H54 (cell line): ENCODE measurements at regions not wholly inside any gene's neighbourhood (a gene's known extent, or its start where the extent isn't known, plus 50 kb on each side); places are given as distances from the start of the nearest gene placed in this dataset.
"Not testable (repeated sequence)": the region's sequence is repeated elsewhere in the genome, so short reads cannot be mapped to it uniquely, and the experiment has no call there.

Experiments used
- DNase-seq: peaks from one replicate; pipeline ENCODE4 v3.0.0; 2011; ENCODE audit warnings: low spot score, mixed read lengths; ENCODE audit not compliant: insufficient read length
- FAIRE-seq: peaks from 3 replicates; lab custom pipeline; 2011; peaks lifted over from hg19 to GRCh38; lab: Jason Lieb, UNC
- POLR2A ChIP-seq: IDR thresholded peaks from 2 replicates; pipeline ENCODE4 v1.6.1; 2011; ENCODE audit warnings: low read depth, mild to moderate bottlenecking, low read length

- no peak for DNase-seq
- no peak for TF ChIP-seq POLR2A
- FAIRE-seq: no peak
These were observed 117.6 kb downstream of the SEM1 start for GRCh38 chr7:96591900-96592676.

GRCh38 chr7:96591159-96591899, 118.3 kb downstream of the SEM1 start:
- TF ChIP-seq POLR2A: no peak
- DNase-seq: no peak
- no peak for FAIRE-seq

- TF ChIP-seq POLR2A: no peak
- DNase-seq (no peak), FAIRE-seq (no peak)
These were observed 120.6 kb downstream of the SEM1 start for GRCh38 chr7:96589038-96589437.

GRCh38 chr7:96579119-96579518, 130.5 kb downstream of the SEM1 start:
- no peak for FAIRE-seq
- no peak for DNase-seq
- TF ChIP-seq POLR2A: no peak

GRCh38 chr7:96578606-96579005, 131.0 kb downstream of the SEM1 start:
- no peak for FAIRE-seq

GRCh38 chr7:96563409-96563808, 146.2 kb downstream of the SEM1 start:
- FAIRE-seq (no peak), DNase-seq (no peak)
- TF ChIP-seq POLR2A: no peak

More at GRCh38 chr7:96578606-96579005, 131.0 kb downstream of the SEM1 start:
- no peak for DNase-seq
- TF ChIP-seq POLR2A: no peak

GRCh38 chr7:96562966-96563365, 146.7 kb downstream of the SEM1 start:
- TF ChIP-seq POLR2A: no peak
- DNase-seq: no peak
- FAIRE-seq: no peak

GRCh38 chr7:96562458-96562857, 147.2 kb downstream of the SEM1 start:
- DNase-seq: no peak
- no peak for FAIRE-seq
- TF ChIP-seq POLR2A: no peak

- TF ChIP-seq POLR2A: no peak
These were observed 147.8 kb downstream of the SEM1 start for GRCh38 chr7:96561892-96562291.

GRCh38 chr7:96558530-96558929, 151.1 kb downstream of the SEM1 start:
- no peak for TF ChIP-seq POLR2A
- no peak for FAIRE-seq

More at GRCh38 chr7:96561892-96562291, 147.8 kb downstream of the SEM1 start:
- no peak for DNase-seq
- no peak for FAIRE-seq

GRCh38 chr7:96558093-96558492, 151.6 kb downstream of the SEM1 start:
- TF ChIP-seq POLR2A: no peak
- FAIRE-seq (no peak), DNase-seq (no peak)

More at GRCh38 chr7:96558530-96558929, 151.1 kb downstream of the SEM1 start:
- no peak for DNase-seq

GRCh38 chr7:96557598-96557997, 152.0 kb downstream of the SEM1 start:
- DNase-seq, FAIRE-seq: not testable (repeated sequence)

GRCh38 chr7:96548664-96549063, 161.0 kb downstream of the SEM1 start:
- DNase-seq (no peak), FAIRE-seq (no peak)
- no peak for TF ChIP-seq POLR2A

GRCh38 chr7:96547371-96547811, 162.3 kb downstream of the SEM1 start:
- no peak for TF ChIP-seq POLR2A
- DNase-seq (no peak), FAIRE-seq (no peak)
